Calu3 (cell line): ENCODE measurements at regions not wholly inside any gene's neighbourhood (a gene's known extent, or its start where the extent isn't known, plus 50 kb on each side); places are given as distances from the start of the nearest gene placed in this dataset.

Source experiments
- BruUV-seq: library from RNA; stranded (reverse); fragments of 400-500 nt; replicated peaks from 2 replicates; lab custom pipeline; 2021; lab: Mats Ljungman, UMichigan
- CTCF ChIA-PET: fragments of 300-600 bp; sonication (Branson Sonifier 250); formaldehyde crosslinking; loops from one replicate; lab custom pipeline; 2022; ENCODE audit warnings: antibody characterized with exemption; lab: Charles Lee
- DNase-seq: peaks from one replicate; pipeline ENCODE4 v3.0.0; 2022
- H3K27ac Mint-ChIP-seq: one replicate; pipeline ENCODE4 v1.8.0; 2022; ENCODE audit warnings: mixed read lengths; ENCODE audit not compliant: unreplicated experiment
- H3K27me3 Mint-ChIP-seq: one replicate; pipeline ENCODE4 v1.8.0; 2022; ENCODE audit warnings: mixed read lengths; ENCODE audit not compliant: unreplicated experiment
- H3K36me3 Mint-ChIP-seq: one replicate; pipeline ENCODE4 v1.8.0; 2022; ENCODE audit warnings: mild to moderate bottlenecking, moderate library complexity, mixed read lengths; ENCODE audit not compliant: insufficient read depth, unreplicated experiment
- H3K4me1 Mint-ChIP-seq: one replicate; pipeline ENCODE4 v1.8.0; 2022; ENCODE audit warnings: mild to moderate bottlenecking, low read depth, mixed read lengths; ENCODE audit not compliant: unreplicated experiment
- H3K4me3 Mint-ChIP-seq: one replicate; pipeline ENCODE4 v1.8.0; 2022; ENCODE audit warnings: mild to moderate bottlenecking, low read depth, moderate library complexity, mixed read lengths; ENCODE audit not compliant: unreplicated experiment
- H3K9me3 Mint-ChIP-seq: one replicate; pipeline ENCODE4 v1.8.0; 2022; ENCODE audit warnings: low read depth, mixed read lengths; ENCODE audit not compliant: unreplicated experiment
- CTCF ChIP-seq: fragments of 200-600 bp; IDR thresholded peaks from one replicate; pipeline ENCODE4 v1.8.0; 2022; ENCODE audit warnings: antibody characterized with exemption; ENCODE audit not compliant: unreplicated experiment
- intact Hi-C: fragments of 100-400 bp; cut with micrococcal nuclease; formaldehyde crosslinking; loops from one replicate; pipeline ENCODE4 v1.10.0; 2022; ENCODE audit not compliant: unreplicated experiment

GRCh38 chr18:23331091-23331920, 121.8 kb upstream of the RIOK3 start:
- peaks cover 15% of the 10 kb centered on the region for H3K36me3 Mint-ChIP-seq
- intact Hi-C loops, result loop anchor here (5.0 kb wide), 1 partner anchor 194 kb away; the partner anchor contains the start of gene CABLES1
- no peaks in the 10 kb centered on the region for H3K9me3 Mint-ChIP-seq
- no TSS peak for BruUV-seq
- H3K4me1 Mint-ChIP-seq, result peaks cover 32% of the 10 kb centered on the region
- H3K4me3 Mint-ChIP-seq, result peak overlapping the region; percentile 68
- DNase-seq, result peak; percentile 81
- CTCF ChIA-PET, result interaction anchor here (0.8 to 1.7 kb wide), 6 partner anchors 11 to 197 kb away, joined by 3 to 7 read pairs (median 4); no protein-coding TSS in a partner anchor
- H3K27me3 Mint-ChIP-seq, result no peaks in the 10 kb centered on the region
- peak overlapping the region; percentile 86 for H3K27ac Mint-ChIP-seq
- peak; percentile 39 for TF ChIP-seq CTCF

GRCh38 chr18:23332356-23332755, 120.7 kb upstream of the RIOK3 start:
- CTCF ChIA-PET, result no interaction called here
- no peak for TF ChIP-seq CTCF
- intact Hi-C loops, result loop anchor here (5.0 kb wide), 1 partner anchor 195 kb away; the partner anchor contains the start of gene CABLES1
- no peak overlapping the region for H3K4me3 Mint-ChIP-seq
- no TSS peak for BruUV-seq
- peaks cover 24% of the 10 kb centered on the region for H3K4me1 Mint-ChIP-seq
- H3K27ac Mint-ChIP-seq, result peak overlapping the region; percentile 43
- H3K36me3 Mint-ChIP-seq, result peaks cover 15% of the 10 kb centered on the region
- no peak for DNase-seq
- no peaks in the 10 kb centered on the region for H3K9me3 Mint-ChIP-seq
- no peaks in the 10 kb centered on the region for H3K27me3 Mint-ChIP-seq

- no peak for TF ChIP-seq CTCF
- BruUV-seq, result no TSS peak
- Mint-ChIP-seq H3K9me3 (no peaks in the 10 kb centered on the region), H3K36me3 (peaks cover 15% of the 10 kb centered on the region), H3K27me3 (no peaks in the 10 kb centered on the region), H3K4me3 (no peak overlapping the region), H3K27ac (no peak overlapping the region), H3K4me1 (peaks cover 24% of the 10 kb centered on the region)
- intact Hi-C loops, result loop anchor here (5.0 kb wide), 1 partner anchor 197 kb away; the partner anchor contains the start of gene CABLES1
- no peak for DNase-seq
- CTCF ChIA-PET, result no interaction called here
Measured at GRCh38 chr18:23333827-23334226, 119.3 kb upstream of the RIOK3 start.

- H3K27me3 Mint-ChIP-seq, result no peaks in the 10 kb centered on the region
- no peak overlapping the region for H3K4me3 Mint-ChIP-seq
- no TSS peak for BruUV-seq
- H3K27ac Mint-ChIP-seq, result no peak overlapping the region
- no peak for DNase-seq
- intact Hi-C loops, result loop anchor here (5.0 kb wide), 1 partner anchor 197 kb away; the partner anchor contains the start of gene CABLES1
- H3K9me3 Mint-ChIP-seq, result no peaks in the 10 kb centered on the region
- CTCF ChIA-PET, result no interaction called here
- H3K36me3 Mint-ChIP-seq, result peaks cover 15% of the 10 kb centered on the region
- TF ChIP-seq CTCF, result no peak
- H3K4me1 Mint-ChIP-seq, result peaks cover 24% of the 10 kb centered on the region
Measured at GRCh38 chr18:23334569-23334968, 118.5 kb upstream of the RIOK3 start.
